HG03442 (cell line): ENCODE measurements at regions not wholly inside any gene's neighbourhood (a gene's known extent, or its start where the extent isn't known, plus 50 kb on each side); places are given as distances from the start of the nearest gene placed in this dataset.
"Not testable (repeated sequence)": the region's sequence is repeated elsewhere in the genome, so short reads cannot be mapped to it uniquely, and the experiment has no call there.

ENCODE experiments used
- ATAC-seq: cut with Tn5 transposase; IDR thresholded peaks from one replicate; pipeline ENCODE4 v1.9.1; 2021; ENCODE audit warnings: mild to moderate bottlenecking, moderate library complexity; ENCODE audit not compliant: unreplicated experiment

DNA sequence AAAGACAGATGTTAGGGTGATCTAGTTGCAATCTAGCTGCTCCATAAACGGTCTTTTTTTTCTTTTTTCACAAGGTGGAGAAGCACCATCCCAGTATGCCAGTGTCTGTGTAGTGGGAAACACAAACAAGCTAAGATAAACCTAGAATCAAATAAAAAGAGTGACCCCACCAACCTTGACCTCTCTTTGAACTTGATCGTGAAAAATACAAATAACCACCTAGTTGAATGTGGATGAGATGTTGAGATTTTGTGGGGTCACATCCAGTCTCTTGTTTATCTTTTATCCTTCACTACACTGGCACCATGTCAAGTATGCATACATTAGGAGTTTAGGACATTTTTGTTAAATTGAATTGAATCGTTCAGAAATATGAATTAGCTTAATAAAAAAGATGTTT lies 194.6 kb upstream of the EYA4 start:
- ATAC-seq: no peak

DNA sequence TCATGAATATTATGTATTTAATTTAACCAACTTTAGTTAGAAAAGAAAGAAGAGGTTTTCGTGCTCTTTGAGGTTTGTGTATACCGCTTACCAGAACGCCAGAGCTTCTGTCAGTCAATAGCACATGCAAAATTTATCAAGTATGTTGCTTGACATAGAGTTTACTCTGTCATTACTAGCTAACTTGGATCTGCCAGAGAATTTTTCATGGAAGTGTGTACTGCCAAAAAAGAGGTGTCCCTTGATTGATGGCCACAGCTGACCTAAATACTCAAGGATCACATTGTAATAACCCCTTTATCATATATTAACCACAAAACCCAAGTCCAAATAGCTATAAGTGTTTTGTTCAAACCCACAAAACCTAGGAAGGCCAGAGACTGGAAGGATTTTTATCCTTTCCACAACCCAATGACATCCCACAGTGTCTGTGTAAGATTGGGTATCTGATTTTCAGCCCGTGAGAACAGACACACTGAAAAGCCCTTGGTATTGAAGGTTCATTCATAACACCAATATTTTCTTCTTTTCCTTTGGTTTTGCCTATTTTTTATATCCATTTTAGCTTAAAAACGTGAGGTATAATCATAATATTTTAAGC lies 194.0 kb upstream of the EYA4 start:
- no peak for ATAC-seq

DNA sequence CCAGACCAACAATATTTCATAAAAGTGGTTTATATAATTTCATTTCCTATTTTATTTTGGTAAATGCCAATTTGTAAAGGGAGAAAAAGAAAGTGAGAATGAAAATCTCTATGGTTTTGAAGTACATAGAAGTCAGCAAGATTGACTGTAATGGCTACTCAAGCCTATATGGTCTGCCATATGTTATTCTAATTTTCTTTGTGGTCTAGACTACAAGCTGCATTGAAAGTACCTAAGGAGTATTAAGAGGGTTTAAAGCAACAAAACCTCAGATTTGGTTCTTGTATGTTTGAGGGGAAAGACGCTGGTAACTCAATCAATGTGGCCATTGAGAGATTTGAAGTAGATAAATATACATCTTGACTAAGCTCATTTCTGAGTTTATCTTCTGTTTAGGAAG lies 193.5 kb upstream of the EYA4 start:
- ATAC-seq: no peak

DNA sequence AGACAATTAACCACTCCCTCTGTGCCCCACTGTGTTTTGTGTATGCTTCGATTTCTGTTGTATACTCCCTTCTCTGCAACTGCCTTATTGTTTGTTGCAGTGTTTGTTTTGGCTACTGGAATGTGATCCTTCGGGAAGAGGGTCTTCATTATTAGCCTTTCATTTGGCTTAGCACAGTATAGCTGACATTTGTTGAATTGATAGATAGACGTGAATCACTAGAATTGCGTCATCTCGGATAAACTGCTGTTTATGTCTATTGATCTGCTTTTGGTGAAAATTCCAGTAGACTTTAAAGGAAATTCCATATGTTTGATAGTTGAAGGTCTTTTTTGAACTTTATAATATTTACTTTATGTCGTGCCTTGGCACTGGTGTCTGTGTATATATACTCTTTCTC lies 189.9 kb upstream of the EYA4 start:
- no peak for ATAC-seq

DNA sequence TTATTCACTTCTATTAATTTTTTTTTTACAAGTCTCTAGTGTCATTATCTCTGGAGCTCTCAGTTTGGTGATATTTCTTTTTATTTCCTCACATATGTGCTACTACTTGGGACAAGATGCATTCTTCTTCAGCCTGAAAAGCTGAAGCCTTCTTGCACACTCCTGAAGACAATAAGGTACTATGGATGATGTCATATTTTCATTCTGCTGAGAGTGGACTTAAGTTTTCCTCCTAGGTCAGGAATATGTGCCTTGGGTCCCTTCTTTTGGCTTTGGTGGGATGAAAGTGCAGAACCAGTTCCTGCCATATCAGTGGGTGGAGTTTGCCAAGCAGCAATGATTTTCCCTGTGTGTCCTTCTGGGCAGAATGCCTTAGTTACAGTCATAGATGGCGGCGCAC lies 188.7 kb upstream of the EYA4 start:
- ATAC-seq: no peak

DNA sequence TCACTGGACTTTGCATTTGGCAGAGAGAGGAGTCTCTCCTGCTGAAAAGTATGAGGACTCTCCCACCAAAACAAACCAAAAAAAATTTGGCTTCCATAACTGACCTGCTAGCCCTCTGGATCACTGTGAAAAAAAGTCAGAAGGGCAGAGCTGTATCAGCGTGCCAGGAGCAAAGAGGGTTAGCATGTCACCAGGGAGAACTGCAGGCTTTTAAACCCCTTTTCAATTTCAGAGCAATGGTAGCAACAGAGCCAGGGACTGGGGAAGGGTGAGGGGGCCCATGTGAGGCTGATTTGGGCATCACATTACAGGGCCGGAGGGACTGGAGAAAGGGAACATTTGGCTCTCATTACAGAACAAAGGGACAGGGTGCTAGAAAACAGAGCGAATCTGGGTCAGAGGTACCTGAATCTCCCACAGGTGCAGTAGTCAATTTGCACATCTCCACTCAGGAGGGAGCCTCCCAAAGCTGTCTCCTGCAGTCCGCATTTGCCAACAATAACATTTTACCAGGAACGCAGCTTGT lies 185.7 kb upstream of the EYA4 start:
- ATAC-seq: no peak

DNA sequence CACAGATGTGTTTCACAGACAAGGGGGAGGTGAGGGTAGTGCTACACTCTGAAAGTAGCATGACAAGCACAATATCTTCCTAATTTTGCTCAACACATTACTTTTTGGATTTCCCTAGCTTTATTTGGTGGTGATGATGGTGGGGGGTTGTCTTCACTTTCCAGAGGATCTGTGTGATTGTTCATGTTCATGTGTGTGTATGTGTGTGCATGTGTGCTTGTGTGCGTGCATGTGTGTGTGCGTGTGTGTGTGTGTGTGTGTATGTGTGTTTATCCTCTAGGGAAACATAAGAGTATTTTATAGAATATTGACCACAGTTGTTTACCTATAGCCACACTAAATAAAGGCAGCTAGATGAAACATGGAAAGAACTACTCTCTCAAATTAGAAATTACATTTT lies 183.8 kb upstream of the EYA4 start:
- no peak for ATAC-seq

DNA sequence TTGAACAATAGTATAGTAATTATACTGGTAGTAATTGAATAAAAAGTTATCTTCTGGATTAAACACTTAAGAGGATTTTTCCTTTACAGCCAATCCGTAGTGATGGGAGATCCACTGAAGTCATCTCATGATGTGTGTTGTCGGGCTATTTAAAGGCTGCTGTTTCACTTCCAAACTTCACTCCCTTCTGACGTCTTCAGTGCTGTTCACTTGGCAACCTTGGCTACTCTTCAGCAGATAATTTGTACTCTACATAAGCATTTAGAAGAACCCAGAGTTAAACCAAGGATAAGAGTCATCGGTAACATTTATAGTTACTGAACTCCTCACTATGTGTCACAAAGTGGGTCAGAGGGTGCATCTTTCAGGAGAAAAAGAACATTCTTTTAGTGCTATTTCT lies 179.1 kb upstream of the EYA4 start:
- no peak for ATAC-seq

DNA sequence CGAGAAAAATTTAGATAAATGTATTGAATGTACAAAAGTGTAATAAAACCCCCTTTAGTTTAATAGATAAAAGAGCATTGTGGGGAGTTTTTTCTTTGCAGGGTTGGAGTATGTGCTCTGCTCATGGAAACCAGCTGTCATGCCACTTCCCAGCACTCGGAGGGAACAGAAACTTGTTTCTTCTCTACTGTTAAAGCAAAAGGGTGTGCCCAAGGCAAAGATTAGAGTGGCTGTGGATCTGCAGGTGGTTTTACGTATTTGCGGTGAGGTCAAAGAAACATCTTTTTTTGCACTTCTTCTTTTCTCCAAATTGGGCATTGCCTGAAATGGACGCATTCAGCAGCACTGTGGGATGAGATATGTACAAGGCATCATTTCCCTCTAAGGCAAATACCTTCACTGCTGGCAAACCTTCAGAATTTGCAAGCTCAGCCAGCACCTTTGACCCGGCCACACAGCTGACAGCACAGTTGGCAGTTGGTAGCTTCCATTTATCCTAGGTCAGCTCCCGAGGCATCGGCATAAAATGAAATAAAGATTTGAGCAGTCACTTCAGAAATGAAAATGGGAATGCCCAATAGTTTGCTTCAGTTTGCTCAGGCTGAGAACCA lies 178.4 kb upstream of the EYA4 start:
- ATAC-seq: no peak

DNA sequence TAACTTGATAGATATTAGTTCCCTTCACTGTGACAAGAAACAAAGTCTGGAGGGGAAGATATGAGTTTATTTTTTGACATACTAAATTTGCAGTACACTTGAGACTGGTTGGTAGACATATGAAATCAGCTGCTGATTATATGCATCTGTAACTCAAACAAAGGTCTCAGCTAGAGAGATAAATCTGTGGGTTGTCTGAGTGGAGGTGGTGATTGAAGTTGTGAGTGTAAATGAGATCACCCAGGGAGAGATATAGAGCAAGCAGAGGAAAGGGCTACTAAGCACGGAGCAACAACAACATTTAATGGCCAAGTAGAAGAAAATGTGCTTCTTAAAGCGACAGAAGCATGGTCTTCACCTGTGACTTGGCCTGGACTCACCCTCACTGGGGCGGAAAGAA lies 173.2 kb upstream of the EYA4 start:
- ATAC-seq: no peak

DNA sequence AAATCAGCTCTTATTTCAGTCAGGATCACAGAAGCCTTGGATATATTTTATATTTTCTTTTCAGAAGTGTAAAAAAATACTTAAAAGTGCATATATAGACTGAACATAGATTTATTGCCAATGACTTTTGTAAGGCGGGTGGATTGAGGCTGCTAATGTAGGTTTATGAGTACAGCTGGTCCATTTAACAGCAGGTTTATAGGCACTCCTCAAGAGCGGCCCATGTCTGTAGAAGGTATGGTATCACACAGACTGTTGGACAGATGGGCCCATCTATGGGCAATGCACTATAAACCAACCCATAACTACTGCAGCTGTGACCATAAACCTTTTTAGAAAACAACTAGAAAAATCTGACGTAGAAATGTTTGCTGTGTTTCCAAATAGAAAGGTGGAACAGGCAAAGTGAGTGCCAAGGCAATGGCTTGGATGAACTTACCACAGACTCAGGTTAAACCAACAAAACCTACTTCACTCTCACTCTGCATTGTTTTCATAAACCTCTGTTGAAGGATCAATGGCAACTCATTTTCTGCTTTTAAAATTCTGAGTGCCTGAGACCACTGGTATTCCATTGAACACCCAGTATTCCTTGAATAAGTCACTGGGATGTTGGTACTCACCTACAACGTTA lies 170.6 kb upstream of the EYA4 start:
- ATAC-seq: no peak

DNA sequence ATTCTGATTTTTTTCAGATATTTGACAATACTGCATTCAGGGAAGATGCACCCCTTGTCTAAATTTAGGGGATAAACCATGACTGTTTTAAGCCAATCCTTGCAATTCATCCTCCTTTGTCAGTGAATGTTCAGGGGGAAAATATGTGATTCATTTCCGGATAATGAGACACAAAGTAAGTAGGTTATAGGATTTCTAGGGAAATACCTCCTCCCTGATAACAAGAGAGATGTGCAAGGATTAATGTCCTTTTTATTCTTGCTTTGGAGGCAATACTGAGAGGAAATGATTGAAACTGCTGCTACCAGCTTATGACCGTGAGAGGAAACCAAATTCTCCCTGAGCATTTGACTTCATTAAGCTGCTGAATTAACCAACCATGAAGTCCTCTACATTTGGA lies 161.3 kb upstream of the EYA4 start:
- ATAC-seq: no peak

DNA sequence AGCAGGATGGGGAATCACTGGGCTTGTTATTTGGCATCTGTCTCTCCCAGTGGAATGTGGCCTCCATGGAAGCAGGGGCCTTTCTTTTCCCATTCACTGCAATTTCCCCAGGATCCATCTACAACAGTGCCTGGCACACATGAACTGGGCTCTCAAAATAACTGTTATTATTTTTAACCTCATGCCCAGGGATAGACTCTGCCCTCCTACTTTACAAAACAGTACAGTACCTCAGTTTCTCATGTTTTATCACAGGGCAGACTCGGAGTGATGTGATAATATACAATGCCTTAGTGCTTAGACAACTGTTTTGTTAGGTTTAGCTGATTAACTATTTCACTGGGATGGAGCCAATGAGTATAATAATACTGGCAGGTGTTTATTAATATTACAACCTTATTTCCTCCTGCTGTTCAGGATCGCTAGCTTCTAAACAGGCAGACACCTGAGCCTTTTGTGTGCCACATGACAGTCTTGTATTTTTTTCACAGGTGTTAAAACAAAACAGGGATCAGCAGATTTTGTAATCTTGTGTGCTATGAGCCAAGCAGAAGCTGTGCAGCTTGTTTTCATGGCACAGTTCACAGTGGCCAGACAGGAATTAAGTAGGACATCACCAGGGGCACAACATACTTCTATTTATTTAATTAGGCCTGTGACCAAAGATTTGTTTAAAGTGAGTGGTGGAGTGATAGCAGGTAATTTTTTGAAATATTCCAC lies 157.7 kb upstream of the EYA4 start:
- no peak for ATAC-seq

DNA sequence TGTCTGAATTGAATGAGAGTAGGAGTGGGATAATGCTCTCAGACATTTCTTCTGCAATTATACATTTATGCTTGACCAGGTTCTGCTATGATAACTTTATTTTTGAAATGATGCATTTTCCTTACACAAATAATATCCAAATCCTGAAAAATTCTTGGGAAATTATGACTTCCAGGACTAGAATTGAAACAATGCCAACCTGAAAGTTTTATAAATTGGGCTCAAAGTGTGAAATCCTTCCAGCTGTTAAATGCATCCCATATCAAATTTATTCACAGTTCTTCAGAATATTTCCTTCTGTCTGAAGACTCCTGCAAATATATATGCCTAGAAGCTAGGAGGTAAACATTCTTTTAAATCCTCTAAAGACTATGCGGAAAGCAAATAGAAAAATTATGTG lies 155.7 kb upstream of the EYA4 start:
- ATAC-seq: no peak

DNA sequence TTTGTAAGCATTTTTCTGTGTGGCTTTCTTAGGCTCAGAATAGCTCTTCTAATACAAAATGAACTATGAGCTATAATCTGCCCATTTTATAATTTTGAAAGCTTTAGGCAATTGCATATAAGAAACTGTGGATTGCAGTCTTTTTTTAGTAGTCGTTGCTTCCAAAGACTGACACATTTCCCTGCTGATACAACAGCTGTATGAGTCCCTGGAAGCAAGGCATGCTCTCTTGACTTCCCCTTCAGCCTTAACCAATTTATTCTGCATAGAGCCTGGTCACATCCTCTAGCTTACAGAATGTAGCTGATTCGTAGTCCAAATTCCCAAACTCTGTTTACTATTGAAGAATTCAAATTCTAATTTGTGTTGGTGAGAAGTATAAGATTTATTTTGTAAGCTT lies 155.3 kb upstream of the EYA4 start:
- no peak for ATAC-seq

DNA sequence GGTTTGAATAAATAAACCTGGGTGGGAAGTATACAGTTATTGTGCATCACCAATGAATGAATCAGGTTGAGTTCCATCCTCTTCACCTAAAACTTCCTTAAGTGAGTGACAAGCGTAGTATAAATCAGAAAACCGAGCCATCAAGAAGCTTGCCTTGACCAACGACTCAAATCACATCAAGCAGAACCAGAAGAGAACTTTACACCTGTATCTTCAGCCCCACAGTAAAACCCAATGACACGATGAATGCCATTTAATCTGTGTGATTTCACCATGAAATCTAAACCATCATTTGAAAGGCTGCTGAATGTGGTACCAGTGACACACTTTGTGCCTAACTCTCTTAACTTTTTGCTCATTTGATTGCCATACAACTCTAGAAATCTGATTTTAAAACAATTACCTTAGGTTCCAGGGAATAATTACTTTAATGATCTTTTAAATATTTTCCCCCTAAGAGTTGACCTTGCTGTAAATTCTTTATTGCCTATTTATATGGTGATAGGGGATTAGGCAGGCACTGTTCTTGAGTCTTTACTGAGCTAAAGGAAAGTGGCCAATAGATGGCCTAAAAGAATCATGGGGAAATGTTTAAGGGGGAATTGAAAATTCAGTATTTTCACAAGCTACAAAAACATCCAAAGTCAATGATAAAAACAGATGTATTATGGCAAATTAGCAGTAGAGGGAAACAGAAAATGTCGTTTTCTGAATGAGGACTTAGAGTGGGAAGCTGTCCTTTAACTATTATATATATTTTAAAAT lies 152.0 kb upstream of the EYA4 start:
- no peak for ATAC-seq

DNA sequence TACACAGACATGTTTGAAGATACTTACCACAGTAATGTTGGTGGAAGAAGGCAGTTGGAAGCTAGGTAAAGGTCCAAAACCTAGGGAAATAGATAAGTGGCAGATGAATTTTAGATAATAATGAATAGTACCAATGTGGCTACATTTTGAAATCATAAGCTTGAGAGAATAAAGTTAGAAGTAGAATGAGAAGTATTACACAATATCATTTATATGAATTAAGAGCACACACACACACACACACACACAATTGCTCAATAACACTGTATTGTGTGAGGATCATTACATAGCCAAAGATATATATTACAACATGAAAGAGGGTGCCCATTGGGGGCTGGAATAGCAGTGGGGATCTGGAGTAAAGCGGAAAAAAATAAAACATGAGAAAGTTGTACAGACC lies 149.0 kb upstream of the EYA4 start:
- no peak for ATAC-seq

DNA sequence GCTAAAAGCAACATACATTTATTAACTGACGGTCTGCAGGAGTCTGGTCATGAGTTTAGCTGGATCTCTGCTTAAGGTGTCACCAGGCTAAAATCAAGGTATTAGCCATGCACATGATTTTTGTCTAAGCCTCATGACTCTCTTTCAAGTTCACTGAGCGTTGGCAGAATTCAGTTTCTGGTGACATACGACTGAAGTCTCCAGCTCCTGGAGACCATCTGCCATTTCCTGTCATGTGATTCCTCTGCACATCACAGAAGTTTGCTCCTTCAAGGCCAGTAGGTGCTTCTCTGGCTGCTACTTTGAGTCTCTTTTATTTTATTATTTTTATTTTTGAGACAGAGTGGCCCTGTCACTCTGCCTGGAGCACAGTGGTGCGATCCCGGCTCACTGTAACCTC lies 148.4 kb upstream of the EYA4 start:
- ATAC-seq: no peak

DNA sequence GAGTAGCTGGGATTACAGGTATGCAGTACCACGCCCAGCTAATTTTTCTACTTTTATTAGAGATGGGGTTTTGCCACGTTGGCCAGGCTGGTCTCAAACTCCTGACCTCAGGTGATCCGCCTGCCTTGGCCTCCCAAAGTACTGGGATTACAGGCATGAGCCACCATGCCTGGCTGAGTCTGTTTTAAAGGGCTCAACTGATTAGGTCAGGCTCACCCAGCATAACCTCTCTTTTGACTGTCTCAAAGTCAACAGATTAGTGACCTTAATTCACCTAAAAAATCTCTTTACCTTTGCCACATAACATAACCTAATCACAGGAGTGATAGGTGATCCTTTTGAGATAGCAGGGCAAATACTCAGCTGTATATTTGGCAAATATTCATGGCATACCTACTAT lies 147.9 kb upstream of the EYA4 start:
- ATAC-seq: not testable (repeated sequence)

DNA sequence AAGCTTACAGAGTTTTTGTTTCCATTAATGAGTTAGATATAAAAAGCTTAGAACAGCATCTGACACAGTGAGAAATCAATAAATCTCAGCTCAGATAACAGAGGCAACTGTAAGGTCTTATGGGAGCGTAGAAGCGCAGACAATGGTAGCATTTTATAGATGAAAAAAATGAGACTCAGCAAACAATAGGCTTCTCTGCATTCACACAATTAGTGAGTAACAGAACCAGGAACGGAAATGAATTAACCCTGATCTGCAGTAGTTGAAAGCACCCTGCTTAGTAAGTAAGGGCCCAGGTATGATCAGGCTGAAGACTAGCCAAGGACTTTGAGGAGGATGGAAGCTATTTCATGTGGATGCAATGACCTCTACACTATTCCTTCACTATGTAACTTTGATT lies 147.2 kb upstream of the EYA4 start:
- ATAC-seq: no peak

DNA sequence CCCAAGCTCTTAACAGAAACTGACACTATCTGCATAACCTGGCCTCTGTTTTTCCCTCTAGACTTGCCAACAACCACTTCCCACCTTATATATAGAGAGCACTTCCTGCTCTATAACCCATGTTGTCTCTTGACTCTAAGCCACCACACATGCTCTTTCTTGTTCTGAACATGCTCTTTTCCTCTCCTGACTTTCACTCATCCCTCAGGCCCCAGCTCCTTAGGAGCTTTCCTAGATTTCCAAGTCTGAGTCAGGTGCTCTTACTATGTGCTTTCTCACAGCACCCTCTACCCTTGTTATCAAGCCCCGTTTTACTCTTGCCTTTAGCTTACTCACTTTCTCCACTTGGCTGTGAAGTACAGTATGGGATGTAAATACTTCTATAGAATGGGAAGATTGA lies 143.9 kb upstream of the EYA4 start:
- ATAC-seq: no peak
